Eye (tissue), 1 donor: ENCODE measurements at regions not wholly inside any gene's neighbourhood (a gene's known extent, or its start where the extent isn't known, plus 50 kb on each side); places are given as distances from the start of the nearest gene placed in this dataset.
"Not testable (repeated sequence)": the region's sequence is repeated elsewhere in the genome, so short reads cannot be mapped to it uniquely, and the experiment has no call there.

Source experiments
- DNase-seq: peaks from one replicate; pipeline ENCODE4 v3.0.0-alpha.2; 2015

DNA sequence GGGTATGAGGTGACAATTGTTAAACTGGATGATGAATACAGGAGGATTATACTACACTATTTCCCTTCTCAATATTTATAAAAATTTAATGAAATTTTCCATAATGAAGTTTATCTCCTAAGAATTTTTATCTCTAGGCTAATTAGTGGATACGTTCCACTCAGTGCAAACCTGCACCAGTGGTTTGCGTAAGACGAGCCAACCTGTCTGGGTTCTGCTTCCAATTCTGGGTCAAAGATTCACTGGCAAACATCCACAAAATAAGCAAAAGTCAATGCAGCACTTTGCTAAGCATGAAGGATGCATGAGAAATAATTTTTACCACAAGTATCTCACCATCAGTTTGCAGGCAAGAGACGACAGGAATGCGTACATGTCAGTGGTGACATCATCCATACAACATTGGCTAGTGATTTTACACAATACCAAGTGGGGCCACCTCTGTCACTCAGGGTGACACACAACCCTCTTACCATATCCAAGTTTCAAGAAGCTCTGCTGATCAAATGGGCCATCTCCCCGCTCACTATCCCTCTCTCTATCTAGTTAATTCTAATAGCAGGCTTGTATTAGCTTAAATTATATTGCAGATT lies 51.7 kb downstream of the FAM50B start:
- DNase-seq, result no peak

DNA sequence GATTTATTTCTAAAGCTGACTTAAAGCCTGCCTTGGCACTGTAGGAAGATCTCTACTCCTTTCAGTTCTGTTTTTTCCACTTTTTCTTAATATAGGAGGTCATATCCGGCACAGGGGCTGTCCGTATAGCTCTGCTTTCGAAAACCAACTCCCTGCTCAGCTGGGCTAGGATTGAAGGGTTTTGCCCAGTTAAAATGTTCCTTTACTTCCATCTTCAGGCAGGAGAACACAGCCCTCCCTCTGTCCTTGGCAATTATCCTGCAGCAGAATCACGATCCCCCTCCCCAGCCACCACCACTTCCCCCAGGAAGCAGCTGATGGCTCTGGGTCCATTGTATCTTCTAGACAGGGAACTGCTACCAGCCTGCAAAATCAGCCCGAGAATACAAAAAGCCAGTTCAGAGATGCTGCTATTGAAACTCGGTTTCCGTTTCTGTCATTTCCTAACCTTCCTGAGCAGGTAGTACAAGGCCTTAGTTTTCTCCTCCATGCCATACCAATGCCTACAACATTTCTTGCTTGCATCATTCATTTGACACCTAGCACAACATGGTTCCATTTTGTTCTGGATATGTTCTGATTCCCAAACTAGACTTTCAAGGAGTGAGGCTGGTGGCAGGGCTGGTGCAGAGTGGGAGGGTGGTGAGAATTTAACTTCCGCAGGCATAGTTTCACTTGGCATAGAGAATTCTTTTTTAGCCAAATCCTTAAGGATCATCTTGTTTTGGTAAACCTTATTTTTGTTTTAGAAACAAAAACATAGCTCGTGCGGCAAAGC lies 53.9 kb downstream of the FAM50B start:
- no peak for DNase-seq

DNA sequence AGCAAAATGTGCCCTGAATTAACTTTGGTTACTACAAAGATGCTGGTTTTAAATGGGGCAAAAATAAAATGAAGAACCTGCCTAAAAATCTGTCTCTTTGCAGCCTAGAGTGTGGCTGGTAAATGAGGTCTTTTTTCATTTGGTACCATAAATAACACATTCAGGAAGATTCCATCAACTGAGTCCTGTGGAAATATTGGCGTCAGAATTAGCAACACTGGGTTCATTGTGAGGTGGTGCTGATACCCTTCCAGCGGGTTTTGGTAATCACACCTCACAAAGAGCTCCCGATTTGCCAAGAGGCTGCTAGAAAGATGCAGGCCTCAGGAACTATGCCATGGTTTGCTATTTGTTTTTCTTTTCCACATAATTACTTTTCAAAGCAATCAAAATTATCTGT lies 55.3 kb downstream of the FAM50B start:
- no peak for DNase-seq

DNA sequence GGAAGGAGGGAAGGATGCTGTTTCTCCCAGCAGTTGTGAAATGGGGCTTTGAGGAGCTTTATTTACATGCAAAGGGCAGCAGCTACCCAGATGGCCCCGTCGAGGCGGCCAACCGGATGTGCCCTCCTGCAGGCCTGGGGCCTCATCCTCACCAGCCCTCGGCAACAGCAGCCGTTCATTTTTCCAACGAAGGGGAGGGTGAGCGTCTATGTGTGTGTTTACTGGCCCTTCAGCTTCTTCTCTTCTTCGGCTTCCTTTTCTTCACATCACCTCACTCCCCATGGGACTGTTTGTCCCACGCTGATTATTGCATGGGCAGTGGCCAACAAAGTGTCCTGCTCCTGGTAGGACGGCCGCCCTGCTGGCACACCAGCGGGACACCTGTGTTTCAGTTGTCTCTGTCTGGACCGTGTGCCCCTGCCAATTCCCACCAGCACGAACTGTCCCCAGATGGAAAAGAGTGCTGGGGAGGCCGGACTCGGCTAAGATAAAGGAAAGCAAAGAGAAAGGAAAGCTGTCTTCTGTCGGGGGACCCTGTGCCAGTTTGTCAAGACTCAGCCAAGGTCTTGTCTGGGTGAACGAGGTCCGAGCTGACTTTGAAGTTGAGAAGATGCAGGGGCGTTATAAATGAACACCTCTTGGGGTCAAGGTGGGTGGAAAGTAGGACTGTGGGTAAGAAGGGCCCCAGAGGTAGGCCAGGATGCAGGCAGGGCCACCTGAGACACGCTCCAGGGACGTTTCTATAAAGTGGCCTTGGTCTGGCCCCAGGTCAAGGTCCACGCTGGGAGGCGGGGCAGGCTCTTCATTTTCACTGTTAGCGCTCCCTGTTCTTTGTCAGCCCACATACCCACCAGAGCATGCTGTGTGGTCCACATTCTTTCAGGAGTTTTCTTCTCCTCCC lies 57.0 kb downstream of the FAM50B start:
- peak; percentile 75 for DNase-seq

DNA sequence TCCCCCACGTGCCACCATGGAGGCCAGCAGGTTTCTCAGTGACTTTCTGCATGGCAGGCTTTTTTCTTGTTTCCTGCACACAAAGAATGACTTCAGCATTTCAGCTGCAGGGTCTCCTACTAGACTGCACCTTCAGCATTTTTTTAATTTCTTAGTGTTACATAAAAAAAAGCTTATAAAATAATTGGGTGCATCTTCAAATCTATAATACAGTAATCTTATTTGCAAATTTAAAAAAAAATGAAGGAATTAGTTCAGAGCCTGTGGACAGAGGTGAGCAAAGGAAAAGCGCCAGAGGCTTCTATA lies 57.6 kb downstream of the FAM50B start:
- DNase-seq, result no peak

DNA sequence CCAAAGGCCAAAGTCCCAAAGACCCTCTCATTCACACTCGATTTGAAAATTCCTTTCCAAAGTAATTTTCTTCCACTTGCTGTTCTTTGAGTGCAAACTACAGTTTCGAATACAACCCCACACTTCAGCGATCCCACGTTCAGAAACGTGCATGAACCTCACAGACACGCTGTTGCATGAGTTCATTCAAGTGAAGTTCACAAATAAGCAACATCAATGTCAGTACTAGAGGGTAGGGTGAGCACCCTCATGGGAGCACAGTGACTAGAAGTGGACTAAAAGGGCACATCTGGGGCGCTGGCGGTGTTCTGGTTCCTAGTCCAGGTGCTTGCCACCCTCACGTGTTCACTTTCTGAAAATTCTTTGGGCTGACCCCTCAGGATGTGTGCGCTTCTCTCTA lies 59.0 kb downstream of the FAM50B start:
- DNase-seq, result no peak

DNA sequence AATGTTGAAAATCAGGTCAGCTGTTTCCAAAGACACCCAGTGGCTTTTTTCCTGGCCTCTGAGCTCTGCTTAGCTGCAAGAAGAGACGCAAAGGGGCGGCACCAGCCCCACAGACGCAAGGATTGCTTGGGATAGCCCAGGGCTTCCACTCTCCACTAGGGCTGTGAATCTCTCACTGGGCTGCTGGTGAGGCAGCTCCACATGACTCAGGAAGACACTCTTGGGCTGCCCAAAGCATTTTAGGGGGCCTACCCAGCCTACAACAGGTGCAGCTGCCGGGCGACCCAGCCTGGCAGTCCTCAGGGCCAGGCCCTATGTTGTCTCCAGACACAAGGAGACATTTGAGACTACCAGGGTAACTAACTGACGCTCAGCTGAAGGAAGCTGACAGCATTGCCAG lies 59.8 kb downstream of the FAM50B start:
- no peak for DNase-seq

DNA sequence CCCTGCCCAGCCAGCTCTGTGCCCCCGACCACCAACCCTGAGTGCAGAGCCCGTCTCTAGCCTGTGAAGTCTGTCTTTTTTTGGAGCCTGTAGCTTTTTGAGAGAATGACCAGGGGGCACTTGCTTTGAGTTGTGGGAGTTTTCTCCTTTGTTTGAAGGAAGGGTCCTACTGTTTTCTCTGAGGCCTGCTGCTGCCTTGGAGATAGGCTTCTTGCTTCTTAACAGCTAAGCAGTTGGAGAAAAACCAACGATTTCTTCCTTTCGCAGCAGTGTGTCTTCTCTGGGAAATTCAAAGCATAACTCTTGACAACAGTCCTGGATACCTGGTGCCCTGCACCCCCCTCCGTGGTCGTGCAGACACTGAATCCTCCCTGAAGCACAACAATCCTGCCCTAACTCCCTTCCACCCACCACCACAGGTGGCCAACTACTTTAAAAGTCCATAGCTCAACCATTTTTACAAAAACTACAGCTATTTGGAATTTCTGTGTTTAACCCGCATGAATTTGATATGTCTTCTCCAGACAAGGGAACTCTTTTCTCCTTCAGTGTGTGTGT lies 61.0 kb downstream of the FAM50B start:
- DNase-seq, result no peak

DNA sequence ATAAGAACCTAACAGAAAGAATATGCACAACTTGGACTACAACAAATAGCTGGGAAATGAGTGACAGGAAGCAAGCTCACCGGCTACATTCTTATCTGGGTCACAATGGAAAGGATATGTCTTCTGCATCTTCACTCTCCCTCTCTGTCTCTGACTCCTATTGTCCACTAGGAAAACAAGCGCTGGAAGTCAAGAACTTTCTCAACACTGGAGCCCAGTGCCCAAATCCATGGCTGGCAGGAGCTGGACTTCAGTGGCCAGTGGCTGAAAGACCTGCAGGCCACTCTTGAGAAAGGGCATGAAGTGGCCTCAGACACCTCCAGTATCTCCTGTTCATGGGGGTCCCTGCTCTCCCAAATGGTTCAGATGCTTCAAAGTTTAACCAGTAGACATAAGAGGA lies 62.0 kb downstream of the FAM50B start:
- no peak for DNase-seq

DNA sequence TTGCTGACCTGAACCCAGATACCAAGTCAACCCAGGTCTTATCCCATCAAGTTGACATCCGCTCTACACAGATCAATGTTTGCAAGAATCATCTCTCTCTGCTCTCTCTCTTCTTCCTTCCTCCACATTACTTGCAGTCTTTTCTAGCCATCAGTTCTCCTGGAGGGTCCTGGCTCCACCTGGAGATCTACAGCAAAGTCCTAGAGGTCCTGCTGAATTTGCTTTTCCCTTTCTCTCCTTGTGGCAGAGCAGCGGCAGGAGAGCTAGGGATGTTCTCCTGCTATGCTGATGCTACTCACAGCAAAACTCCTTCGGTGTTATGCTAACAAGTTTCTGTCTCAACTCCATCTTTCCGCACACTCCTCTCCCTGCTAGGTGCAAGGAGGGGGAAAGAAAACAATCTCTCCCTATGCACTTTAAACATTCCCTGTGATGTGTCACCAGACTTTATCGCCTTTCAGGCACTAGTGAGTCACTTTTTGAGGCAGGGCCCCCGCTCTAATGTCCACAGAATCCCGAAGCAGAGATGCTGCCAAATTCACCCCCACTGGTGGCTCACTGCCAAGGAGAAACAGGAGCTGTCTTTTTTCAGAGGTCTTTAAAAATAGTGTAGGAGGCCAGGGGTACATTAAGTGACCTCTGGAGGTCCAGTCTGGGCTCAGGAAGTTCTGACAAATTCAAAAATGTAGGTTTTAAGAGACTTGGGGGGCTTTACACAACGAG lies 62.6 kb downstream of the FAM50B start:
- DNase-seq, result peak; percentile 44

DNA sequence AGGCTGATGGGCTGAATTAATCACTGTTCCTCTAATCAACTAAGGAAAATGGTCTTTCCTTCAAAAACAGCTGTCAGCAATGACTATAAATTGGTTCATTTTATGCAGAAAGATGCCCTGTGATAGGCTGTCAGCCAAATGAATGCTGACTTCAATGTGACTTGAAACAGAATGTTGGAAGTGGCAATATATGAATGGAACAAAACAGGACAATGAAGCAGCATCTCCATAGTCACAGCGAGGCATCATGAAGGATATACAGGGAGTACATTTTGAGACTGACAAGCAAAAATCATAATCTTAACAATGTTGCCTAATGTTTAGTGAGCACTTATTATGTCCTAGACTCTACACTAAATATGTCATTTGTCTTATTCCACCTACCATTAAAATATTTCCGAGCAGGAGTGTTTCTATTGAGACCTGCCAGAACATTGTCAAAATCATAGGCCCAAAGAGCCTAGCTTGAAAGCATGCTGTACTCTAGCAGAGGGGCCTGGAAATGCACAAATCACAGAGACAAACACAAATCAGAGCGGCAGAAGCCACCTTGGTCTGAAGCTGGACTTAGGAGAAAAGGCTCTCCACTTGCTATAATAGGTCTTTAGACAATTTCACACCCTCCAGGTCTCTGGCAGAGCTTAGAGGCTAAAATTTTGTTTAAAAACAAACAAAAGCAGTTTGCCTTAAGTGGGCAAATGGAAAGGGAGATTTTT lies 63.3 kb downstream of the FAM50B start:
- no peak for DNase-seq

DNA sequence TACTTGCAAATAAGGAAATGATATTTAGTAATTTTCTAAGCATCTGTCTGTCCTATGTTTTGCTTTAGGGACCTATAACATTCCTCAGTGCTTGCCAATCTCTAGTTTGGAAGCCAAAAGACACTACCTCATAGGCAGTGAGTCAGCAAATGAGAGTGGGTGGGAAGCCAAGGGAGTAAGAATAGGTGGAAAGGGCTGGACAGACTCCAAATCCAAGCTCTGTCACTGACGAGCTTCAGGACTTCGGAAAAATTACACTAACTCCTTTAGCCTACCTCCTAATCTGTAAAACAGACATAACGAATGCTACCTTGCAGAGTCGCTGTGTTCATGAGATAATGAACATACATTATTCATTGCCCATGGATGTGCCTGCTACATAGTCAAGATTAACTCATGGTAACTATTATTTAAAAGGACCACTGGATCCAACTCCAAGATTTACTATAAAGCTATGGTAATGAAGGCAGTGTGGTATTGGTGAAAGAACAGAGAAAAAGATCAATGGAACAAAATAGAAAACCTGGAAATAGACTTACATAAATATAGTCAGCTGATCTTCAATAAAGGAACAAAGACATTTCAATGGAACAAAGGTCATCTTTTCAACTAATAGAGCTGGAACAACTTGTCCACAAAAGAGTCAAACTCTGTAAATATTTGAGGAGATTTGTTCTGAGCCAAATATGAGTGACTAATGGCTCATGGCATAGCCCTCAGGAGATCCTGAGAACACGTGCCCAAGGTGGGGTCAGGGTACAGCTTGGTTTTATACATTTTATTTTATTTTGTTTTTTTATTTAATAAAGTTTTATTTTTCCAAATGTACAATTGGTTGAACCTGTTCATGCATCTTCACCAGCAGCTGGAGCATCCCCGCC lies 64.1 kb downstream of the FAM50B start:
- DNase-seq, result peak; percentile 69

DNA sequence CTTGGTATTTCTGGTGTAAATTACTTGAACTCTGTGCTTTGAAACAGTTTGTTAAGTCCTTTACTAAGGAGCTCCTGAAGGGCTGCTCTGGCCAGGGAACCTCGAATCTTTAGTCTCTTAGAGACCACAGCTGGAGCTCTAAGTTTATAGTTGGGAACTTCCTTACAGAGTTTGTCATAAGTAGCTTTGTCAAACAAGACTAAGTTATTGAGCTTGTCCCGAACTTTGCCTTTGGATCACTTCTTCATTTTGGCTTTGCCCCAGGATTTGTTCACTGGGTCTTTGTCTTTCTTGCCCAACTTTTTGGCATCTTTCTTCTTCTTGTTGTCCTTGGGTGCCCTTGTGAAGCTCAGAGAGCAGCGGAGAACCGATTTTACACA lies 64.8 kb downstream of the FAM50B start:
- no peak for DNase-seq

DNA sequence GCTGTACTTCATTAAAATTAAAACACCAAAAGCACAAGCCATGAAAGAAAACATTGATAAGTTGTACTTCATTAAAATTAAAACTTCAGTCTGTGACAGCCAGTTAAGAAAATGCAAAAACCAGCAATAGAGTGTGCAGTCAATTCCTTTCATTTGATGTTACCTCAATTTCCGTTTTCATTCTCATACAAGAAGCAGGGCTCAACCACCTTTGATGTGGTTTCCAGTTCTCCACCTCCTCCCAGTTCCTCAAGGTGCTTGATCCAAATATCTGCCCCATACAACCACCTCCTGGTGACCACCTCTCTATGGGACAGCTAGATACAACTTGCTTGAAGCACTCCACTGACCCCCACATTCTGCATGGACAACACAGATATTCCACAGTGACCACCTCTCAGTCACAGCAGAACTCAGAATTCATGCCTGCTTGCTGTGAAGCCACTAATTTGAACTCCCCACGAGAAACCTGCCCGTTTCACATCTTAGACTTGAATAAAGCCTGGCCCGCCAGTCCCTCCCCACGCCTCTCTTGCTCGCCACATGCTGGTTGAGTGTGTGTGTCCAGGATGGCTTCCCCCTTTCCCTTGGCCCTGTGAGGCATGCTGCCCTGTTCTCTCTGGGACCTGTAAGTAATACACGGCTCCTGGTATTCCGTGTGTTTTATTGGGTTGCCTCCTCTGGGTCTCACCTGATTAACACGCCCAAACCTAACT lies 66.1 kb downstream of the FAM50B start:
- DNase-seq, result no peak

DNA sequence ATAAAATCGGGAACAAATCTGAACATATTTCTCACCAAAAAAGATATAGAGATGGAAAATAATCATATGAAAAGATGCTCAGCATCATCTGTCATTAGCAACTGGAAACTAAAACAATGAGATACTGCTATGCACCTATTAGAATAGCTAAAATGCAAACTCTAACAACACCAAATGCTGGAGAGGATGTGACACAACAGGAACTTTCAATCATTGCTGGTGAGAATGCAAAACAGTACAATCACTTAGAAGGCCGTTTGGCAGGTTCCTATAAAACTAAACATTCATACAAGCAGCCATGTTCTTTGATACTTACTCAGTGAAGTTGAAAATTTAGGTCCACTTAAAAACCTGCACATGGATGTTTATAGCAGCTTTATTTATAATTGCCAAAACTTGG lies 67.0 kb downstream of the FAM50B start:
- no peak for DNase-seq

DNA sequence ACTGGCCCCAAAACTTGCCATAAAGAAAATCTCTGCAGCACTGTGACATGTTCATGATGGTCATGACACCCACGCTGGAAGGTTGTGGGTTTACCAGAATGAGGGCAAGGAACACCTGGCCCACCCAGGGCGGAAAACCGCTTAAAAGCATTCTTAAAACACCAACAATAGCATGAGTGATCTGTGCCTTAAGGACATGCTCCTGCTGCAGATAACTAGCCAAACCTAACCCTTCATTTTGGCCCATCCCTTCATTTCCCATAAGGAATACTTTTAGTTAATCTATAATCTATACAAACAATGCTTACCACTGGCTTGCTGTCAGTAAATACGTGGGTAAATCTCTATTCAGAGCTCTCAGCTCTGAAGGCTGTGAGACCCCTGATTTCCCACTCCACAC lies 67.6 kb downstream of the FAM50B start:
- not testable (repeated sequence) for DNase-seq

DNA sequence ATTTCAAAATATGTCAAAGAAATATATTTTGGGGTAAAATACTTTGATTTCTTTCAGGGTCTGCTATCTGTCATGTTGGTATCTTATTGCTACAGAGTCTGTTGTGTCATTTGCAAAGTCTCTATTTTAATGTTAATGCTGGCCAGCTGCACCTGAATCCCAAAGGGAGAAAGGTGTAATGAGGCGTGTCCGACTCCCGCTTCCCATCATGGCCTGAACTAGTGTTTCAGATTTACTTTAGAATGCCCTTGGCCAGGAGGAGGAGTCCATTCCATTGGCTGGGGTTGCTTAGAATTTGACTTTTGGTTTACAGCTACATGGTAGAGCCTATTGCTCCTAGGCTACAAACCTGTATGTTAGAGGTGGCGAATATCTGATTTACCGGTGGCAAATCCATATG lies 69.3 kb downstream of the FAM50B start:
- DNase-seq, result no peak

DNA sequence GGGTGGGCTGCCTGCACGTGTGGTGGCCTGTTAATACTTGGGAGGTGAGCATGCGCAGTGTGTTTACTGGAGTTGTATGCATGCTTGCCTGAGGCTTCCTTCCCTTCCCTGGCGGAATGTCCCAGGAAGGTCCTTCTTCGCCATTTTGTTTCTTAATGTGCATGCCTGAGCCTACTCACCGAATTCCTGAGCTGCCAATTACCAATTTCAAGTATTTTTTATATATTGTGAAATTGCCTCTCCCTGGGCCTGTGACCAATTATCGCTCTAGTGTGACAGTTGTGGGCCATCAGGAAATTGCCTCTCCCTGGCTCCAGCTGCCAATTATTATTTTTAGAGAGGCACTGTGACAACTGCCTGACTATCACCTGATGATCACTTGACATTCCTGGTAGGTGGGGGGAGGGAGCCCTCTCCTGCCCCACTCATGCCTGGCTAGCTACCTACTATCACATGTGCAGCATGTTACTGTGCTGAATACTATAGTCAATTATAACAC lies 70.0 kb downstream of the FAM50B start:
- DNase-seq, result no peak

DNA sequence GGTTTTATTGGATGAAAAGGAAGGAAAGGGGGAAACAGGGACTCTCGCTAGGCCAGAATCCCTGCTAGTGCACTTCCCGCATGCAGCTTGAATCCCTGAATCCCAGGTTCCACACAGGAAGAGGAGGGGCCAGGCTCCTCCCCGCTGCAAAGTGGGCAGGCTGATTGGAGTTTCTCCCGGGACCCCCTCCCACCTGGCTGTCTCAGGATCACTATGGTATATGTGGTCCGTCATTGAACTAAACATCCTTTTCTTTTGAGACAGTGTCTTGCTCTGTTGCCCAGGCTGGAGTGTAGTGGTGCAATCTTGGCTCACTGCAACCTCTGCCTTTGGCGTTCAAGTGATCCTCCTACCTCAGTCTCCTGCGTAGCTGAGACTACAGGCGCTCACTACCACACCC lies 70.7 kb downstream of the FAM50B start:
- no peak for DNase-seq

DNA sequence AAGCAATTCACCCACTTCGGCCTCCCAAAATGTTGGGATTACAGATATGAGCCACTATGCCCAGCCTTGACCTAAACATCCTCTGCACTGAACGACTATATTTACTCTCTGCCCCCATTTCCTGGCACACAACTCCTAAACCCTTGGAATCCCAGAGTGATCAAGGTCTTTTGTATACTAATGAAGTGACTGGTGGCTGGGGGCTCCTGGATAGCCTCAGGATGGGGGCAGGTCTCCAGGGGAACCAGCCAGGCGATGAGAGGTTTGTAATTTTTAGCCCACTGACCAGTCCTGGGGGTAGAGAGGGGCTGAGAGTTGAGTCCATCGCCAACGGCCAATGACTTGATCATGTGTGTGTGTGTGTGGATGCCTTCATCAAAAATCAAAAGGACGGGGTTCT lies 71.1 kb downstream of the FAM50B start:
- no peak for DNase-seq
